ENCODE measurements at regions not wholly inside any gene's neighbourhood (a gene's known extent, or its start where the extent isn't known, plus 50 kb on each side); places are given as distances from the start of the nearest gene placed in this dataset.

GRCh38 chr12:111122458-111122878 lies 202.1 kb upstream of the MYL2 start:
- Histone ChIP-seq H3K36me3 (replicated peaks; ENCODE audit: insufficient read depth, low read length) (no peaks in the 10 kb centered on the region), H3K9me2 (replicated peaks; ENCODE audit: insufficient read depth, low read length) (no peaks in the 10 kb centered on the region), H4K20me1 (ENCODE audit: insufficient read depth, low read length) (no peaks in the 10 kb centered on the region), H3K4me3 (ENCODE audit: low read length) (no peak overlapping the region), H3K79me2 (ENCODE audit: low read length) (no peaks in the 10 kb centered on the region), H3K27ac (ENCODE audit: low read length) (no peak overlapping the region), H3K4me2 (ENCODE audit: low read depth, low read length) (no peak overlapping the region), H3K27me3 (replicated peaks; ENCODE audit: insufficient read depth, low read length) (no peaks in the 10 kb centered on the region), H3K9me3 (replicated peaks; ENCODE audit: insufficient read depth, low read length) (no peaks in the 10 kb centered on the region), H3F3A (ENCODE audit: insufficient read depth, low read length) (no peaks in the 10 kb centered on the region), H3K9ac (ENCODE audit: low read length) (no peak overlapping the region), H3K4me1 (ENCODE audit: low read length) (no peaks in the 10 kb centered on the region), H2AFZ (ENCODE audit: low read length) (no peak overlapping the region)
- TF ChIP-seq EZH2phosphoT487 (IDR thresholded peaks at IDR 0.05; ENCODE audit: low read length), result no peak
- TF ChIP-seq EZH2 (optimal IDR thresholded peaks at IDR 0.05; ENCODE audit: low read depth, low read length), result no peak
- TF ChIP-seq, protein P1, sequence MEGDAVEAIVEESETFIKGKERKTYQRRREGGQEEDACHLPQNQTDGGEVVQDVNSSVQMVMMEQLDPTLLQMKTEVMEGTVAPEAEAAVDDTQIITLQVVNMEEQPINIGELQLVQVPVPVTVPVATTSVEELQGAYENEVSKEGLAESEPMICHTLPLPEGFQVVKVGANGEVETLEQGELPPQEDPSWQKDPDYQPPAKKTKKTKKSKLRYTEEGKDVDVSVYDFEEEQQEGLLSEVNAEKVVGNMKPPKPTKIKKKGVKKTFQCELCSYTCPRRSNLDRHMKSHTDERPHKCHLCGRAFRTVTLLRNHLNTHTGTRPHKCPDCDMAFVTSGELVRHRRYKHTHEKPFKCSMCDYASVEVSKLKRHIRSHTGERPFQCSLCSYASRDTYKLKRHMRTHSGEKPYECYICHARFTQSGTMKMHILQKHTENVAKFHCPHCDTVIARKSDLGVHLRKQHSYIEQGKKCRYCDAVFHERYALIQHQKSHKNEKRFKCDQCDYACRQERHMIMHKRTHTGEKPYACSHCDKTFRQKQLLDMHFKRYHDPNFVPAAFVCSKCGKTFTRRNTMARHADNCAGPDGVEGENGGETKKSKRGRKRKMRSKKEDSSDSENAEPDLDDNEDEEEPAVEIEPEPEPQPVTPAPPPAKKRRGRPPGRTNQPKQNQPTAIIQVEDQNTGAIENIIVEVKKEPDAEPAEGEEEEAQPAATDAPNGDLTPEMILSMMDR (IDR thresholded peaks at IDR 0.05; ENCODE audit: low read length), result no peak
- DNase-seq, result no peak

GRCh38 chr12:111121840-111122239 lies 201.5 kb upstream of the MYL2 start:
- Histone ChIP-seq H3K79me2 (ENCODE audit: low read length) (no peaks in the 10 kb centered on the region), H2AFZ (ENCODE audit: low read length) (no peak overlapping the region), H3K9me2 (replicated peaks; ENCODE audit: insufficient read depth, low read length) (no peaks in the 10 kb centered on the region), H4K20me1 (ENCODE audit: insufficient read depth, low read length) (no peaks in the 10 kb centered on the region), H3K4me3 (ENCODE audit: low read length) (no peak overlapping the region), H3K9me3 (replicated peaks; ENCODE audit: insufficient read depth, low read length) (no peaks in the 10 kb centered on the region), H3K36me3 (replicated peaks; ENCODE audit: insufficient read depth, low read length) (no peaks in the 10 kb centered on the region), H3F3A (ENCODE audit: insufficient read depth, low read length) (no peaks in the 10 kb centered on the region), H3K9ac (ENCODE audit: low read length) (no peak overlapping the region), H3K4me2 (ENCODE audit: low read depth, low read length) (no peak overlapping the region), H3K27ac (ENCODE audit: low read length) (no peak overlapping the region), H3K4me1 (ENCODE audit: low read length) (no peaks in the 10 kb centered on the region), H3K27me3 (replicated peaks; ENCODE audit: insufficient read depth, low read length) (no peaks in the 10 kb centered on the region)
- DNase-seq, result no peak
- TF ChIP-seq, protein P1 (IDR thresholded peaks at IDR 0.05; ENCODE audit: low read length), result no peak
- TF ChIP-seq EZH2phosphoT487 (IDR thresholded peaks at IDR 0.05; ENCODE audit: low read length) (no peak), EZH2 (optimal IDR thresholded peaks at IDR 0.05; ENCODE audit: low read depth, low read length) (no peak)

- H3K36me3 ChIP-seq (replicated peaks; ENCODE audit: insufficient read depth, low read length), result no peaks in the 10 kb centered on the region
- DNase-seq, result no peak
Measured at GRCh38 chr12:111120578-111120977, 200.2 kb upstream of the MYL2 start.

More at GRCh38 chr12:111120578-111120977, 200.2 kb upstream of the MYL2 start:
- no peak overlapping the region for H3K27ac ChIP-seq (ENCODE audit: low read length)
- no peak overlapping the region for H3K4me3 ChIP-seq (ENCODE audit: low read length)
- no peaks in the 10 kb centered on the region for H3F3A ChIP-seq (ENCODE audit: insufficient read depth, low read length)
- H3K27me3 ChIP-seq (replicated peaks; ENCODE audit: insufficient read depth, low read length), result no peaks in the 10 kb centered on the region
- H3K9ac ChIP-seq (ENCODE audit: low read length), result no peak overlapping the region
- H3K79me2 ChIP-seq (ENCODE audit: low read length), result no peaks in the 10 kb centered on the region
- no peaks in the 10 kb centered on the region for H4K20me1 ChIP-seq (ENCODE audit: insufficient read depth, low read length)
- H3K4me1 ChIP-seq (ENCODE audit: low read length), result no peaks in the 10 kb centered on the region
- TF ChIP-seq, protein P1 (IDR thresholded peaks at IDR 0.05; ENCODE audit: low read length), result no peak
- no peak for TF ChIP-seq EZH2 (optimal IDR thresholded peaks at IDR 0.05; ENCODE audit: low read depth, low read length)
- TF ChIP-seq EZH2phosphoT487 (IDR thresholded peaks at IDR 0.05; ENCODE audit: low read length), result no peak
- no peak overlapping the region for H3K4me2 ChIP-seq (ENCODE audit: low read depth, low read length)
- no peaks in the 10 kb centered on the region for H3K9me3 ChIP-seq (replicated peaks; ENCODE audit: insufficient read depth, low read length)
- H3K9me2 ChIP-seq (replicated peaks; ENCODE audit: insufficient read depth, low read length), result no peaks in the 10 kb centered on the region
- H2AFZ ChIP-seq (ENCODE audit: low read length), result no peak overlapping the region

Measured in MM.1S (cell line).